Left ventricle myocardium inferior (tissue), 1 donor: ENCODE measurements at regions not wholly inside any gene's neighbourhood (a gene's known extent, or its start where the extent isn't known, plus 50 kb on each side); places are given as distances from the start of the nearest gene placed in this dataset.
"Not testable (repeated sequence)": the region's sequence is repeated elsewhere in the genome, so short reads cannot be mapped to it uniquely, and the experiment has no call there.

Source experiments
- DNase-seq: peaks from one replicate; pipeline ENCODE4 v3.0.0-alpha.2; 2020
- H3K27ac ChIP-seq: fragments of 200-600 bp; replicated peaks from 2 replicates; pipeline ENCODE4 v1.8.0; 2021
- H3K27me3 ChIP-seq: fragments of 200-600 bp; 2 replicates; pipeline ENCODE4 v1.8.0; 2021; ENCODE audit warnings: low read depth
- H3K36me3 ChIP-seq: fragments of 200-600 bp; 2 replicates; pipeline ENCODE4 v1.8.0; 2021
- H3K4me1 ChIP-seq: fragments of 200-600 bp; 2 replicates; pipeline ENCODE4 v1.8.0; 2021
- H3K4me3 ChIP-seq: fragments of 200-600 bp; 2 replicates; pipeline ENCODE4 v1.8.0; 2021; ENCODE audit warnings: mild to moderate bottlenecking, moderate library complexity
- H3K9me3 ChIP-seq: fragments of 200-600 bp; replicated peaks from 2 replicates; pipeline ENCODE4 v1.8.0; 2021
- CTCF ChIP-seq: fragments of 200-600 bp; IDR thresholded peaks from 2 replicates; pipeline ENCODE4 v1.8.0; 2021; ENCODE audit warnings: antibody characterized with exemption, mild to moderate bottlenecking, borderline replicate concordance
- intact Hi-C: fragments of 100-400 bp; cut with micrococcal nuclease; formaldehyde crosslinking; loops from one replicate; pipeline ENCODE4 v1.11.0; 2022
- donor health status: DM: no; HTN: yes; CAD: no; lungs with severe emphysema.

DNA sequence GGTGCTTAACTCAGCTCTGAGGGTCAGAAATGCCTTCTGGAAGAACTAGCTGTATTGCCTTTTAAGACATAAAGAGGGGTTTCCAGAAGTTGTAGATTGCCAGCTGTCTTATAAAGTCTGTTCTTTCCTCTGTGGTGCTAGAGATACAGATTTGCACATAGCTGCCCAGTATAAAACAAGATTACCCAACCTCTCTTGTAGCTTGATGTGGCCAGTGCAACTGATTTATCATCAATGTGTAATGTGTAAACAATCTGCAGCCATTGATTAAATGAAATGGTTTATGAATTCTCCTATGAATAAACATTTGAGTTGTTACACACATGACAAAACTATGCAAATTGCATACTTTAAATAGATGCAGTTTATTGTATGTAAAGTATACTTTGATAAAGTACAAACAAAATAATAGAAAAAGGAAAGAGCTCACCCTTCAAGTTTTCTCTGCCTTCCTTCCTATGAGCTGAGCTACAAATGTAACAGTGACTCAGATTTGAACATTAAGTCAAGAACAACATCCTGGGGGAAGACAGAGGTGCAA, 195.2 kb downstream of the TMEM26 start:
- no peak overlapping the region for H3K27ac ChIP-seq
- peaks cover 8% of the 10 kb centered on the region for H3K27me3 ChIP-seq
- no peak overlapping the region for H3K4me3 ChIP-seq
- no peaks in the 10 kb centered on the region for H3K36me3 ChIP-seq
- H3K4me1 ChIP-seq, result no peaks in the 10 kb centered on the region
- peaks cover 28% of the 10 kb centered on the region for H3K9me3 ChIP-seq
- DNase-seq, result no peak
- intact Hi-C loops, result no loop called here
- no peak for TF ChIP-seq CTCF

DNA sequence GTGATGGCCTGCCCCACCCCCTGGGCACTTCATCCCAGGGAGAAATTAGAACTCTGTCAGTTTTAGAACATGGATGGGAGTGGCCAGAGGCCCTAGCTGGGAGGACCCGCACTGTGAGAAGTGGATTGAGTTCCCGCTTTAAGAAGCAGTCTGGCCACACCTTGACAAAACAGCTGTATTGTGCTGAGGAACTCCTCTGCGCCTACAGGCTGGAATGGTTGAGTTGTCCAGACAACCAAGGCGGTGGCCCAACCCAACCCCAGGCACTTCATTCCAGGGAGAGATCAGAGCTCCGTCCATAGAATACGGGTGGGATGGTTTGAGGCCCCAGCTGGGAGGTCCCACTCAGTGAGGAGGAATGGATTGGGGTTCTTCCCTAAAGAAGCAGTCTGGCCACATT, 196.0 kb downstream of the TMEM26 start:
- Histone ChIP-seq H3K9me3 (peaks cover 33% of the 10 kb centered on the region), H3K27ac (no peak overlapping the region), H3K36me3 (no peaks in the 10 kb centered on the region), H3K27me3 (peaks cover 8% of the 10 kb centered on the region), H3K4me3 (no peak overlapping the region), H3K4me1 (no peaks in the 10 kb centered on the region)
- no peak for TF ChIP-seq CTCF
- no peak for DNase-seq
- intact Hi-C loops, result no loop called here

DNA sequence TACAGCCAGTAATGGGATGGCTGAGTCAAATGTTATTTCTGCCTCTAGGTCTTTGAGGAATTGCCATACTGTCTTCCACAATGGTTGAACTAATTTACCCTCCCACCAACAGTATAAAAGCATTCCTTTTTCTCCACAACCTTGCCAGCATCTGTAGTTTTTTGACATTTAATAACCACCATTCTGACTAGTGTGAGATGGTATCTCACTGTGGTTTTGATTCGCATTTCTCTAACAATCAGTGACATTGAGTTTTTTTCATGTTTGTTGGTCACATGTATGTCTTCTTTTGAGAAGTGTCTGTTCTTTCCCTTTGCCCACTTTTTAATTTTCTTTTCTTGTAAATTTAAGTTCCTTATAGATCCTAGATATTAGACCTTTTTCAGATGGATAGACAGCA, 200.9 kb downstream of the TMEM26 start:
- DNase-seq, H3K27me3 ChIP-seq, intact Hi-C loops, H3K36me3 ChIP-seq, H3K4me1 ChIP-seq, H3K4me3 ChIP-seq, H3K27ac ChIP-seq: not testable (repeated sequence)
- peaks cover 33% of the 10 kb centered on the region for H3K9me3 ChIP-seq

GRCh38 chr10:61251089-61251488, 202.1 kb downstream of the TMEM26 start:
- intact Hi-C loops, result no loop called here
- no peak for DNase-seq
- H3K27me3 ChIP-seq, result no peaks in the 10 kb centered on the region
- H3K4me3 ChIP-seq, result no peak overlapping the region
- H3K4me1 ChIP-seq, result no peaks in the 10 kb centered on the region
- no peak overlapping the region for H3K27ac ChIP-seq
- H3K9me3 ChIP-seq, result peaks cover 33% of the 10 kb centered on the region
- TF ChIP-seq CTCF, result no peak
- no peaks in the 10 kb centered on the region for H3K36me3 ChIP-seq

DNA sequence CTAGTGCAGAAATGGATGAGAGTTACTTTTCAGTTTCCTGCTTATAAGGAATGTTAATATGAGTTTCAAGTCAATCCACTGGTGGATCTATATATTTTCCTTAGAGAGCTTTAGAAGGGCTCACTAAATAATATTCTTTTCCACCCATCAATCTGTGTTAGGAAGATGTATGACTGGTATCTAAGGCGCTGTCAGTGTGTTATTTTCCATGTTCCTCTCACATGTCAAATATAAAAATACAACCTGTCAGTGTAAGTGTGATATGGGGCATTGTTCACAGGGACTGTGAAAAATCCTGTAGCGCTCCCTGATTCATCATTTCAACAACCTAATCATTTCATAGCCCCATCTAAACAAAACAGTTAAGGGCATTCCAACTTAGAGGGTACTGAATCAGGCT, 203.1 kb downstream of the TMEM26 start:
- intact Hi-C loops, result no loop called here
- TF ChIP-seq CTCF, result no peak
- H3K4me1 ChIP-seq, result no peaks in the 10 kb centered on the region
- H3K27ac ChIP-seq, result no peak overlapping the region
- peaks cover 26% of the 10 kb centered on the region for H3K9me3 ChIP-seq
- no peaks in the 10 kb centered on the region for H3K36me3 ChIP-seq
- no peak for DNase-seq
- H3K4me3 ChIP-seq, result no peak overlapping the region
- no peaks in the 10 kb centered on the region for H3K27me3 ChIP-seq

DNA sequence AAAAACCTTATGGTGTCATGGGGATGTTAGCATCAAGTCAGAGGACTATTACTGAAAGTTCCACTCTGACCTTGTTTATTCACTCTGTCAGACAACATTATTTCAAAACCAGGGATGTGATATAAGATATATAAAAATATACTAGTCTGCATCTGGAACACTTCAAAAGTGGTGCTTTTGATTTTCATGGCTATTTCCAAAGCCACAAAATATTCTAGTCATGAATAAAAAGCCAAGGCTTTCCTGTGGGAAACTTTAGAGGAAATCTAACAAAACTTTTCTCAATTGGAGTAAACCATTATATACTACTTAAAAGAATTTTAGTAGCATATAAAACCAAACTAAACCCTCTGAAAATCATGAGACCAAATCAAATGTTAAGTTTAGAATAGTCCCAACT, 205.2 kb downstream of the TMEM26 start:
- intact Hi-C loops, result no loop called here
- Histone ChIP-seq H3K36me3 (no peaks in the 10 kb centered on the region), H3K27ac (no peak overlapping the region), H3K27me3 (no peaks in the 10 kb centered on the region), H3K4me1 (no peaks in the 10 kb centered on the region), H3K4me3 (no peak overlapping the region), H3K9me3 (peaks cover 5% of the 10 kb centered on the region)
- TF ChIP-seq CTCF, result no peak
- no peak for DNase-seq
